A549 (cell line): ENCODE measurements at regions not wholly inside any gene's neighbourhood (a gene's known extent, or its start where the extent isn't known, plus 50 kb on each side); places are given as distances from the start of the nearest gene placed in this dataset.

Experiments used
- ATAC-seq, 2 experiments: fragments of 200-7000 bp in 1 of 2; fragments of >200 bp in 1 of 2; cut with Nextera tagmentation in 1 of 2; cut with Tn5 transposase in 1 of 2; 3 replicates each; pipeline versions ENCODE4 v1.8.0 to v1.9.1; 2018 to 2020; ENCODE audit warnings: mild to moderate bottlenecking in 1 of 2, moderate library complexity in 1 of 2
- CTCF ChIA-PET: fragments of 300-600 bp; sonication (Branson Sonifier 250); formaldehyde crosslinking; extraction: SDS; loops from one replicate; lab custom pipeline; 2021; ENCODE audit warnings: antibody characterized with exemption, inconsistent platforms; lab: Yijun Ruan, JAX
- POLR2A ChIA-PET: fragments of 350-600 bp; formaldehyde crosslinking; extraction: SDS; loops from one replicate; lab custom pipeline; 2021; ENCODE audit warnings: antibody characterized with exemption, inconsistent platforms; lab: Yijun Ruan, JAX
- DNase-seq, 2 experiments: peaks; one replicate each; pipeline versions ENCODE4 v3.0.0 to v3.0.0-alpha.2; 2011 to 2016; ENCODE audit warnings: low read depth in 1 of 2, low spot score in 1 of 2
- FAIRE-seq: peaks from 2 replicates; lab custom pipeline; 2011; peaks lifted over from hg19 to GRCh38; lab: Jason Lieb, UNC
- H3K27ac ChIP-seq, 2 experiments: fragments of >200 bp; sonication (Bioruptor Twin); formaldehyde crosslinking; 3 replicates each; pipeline ENCODE4 v1.5.1; 2016 to 2017
- H3K4me1 ChIP-seq: fragments of >200 bp; sonication (Bioruptor Twin); formaldehyde crosslinking; 3 replicates; pipeline ENCODE4 v1.6.1; 2016
- H3K4me2 ChIP-seq: fragments of >200 bp; sonication (Bioruptor Twin); formaldehyde crosslinking; 3 replicates; pipeline ENCODE4 v1.6.1; 2016
- H3K4me3 ChIP-seq: fragments of >200 bp; sonication (Bioruptor Twin); formaldehyde crosslinking; 3 replicates; pipeline ENCODE4 v1.5.1; 2016
- H3K9me3 ChIP-seq: fragments of >200 bp; sonication (Bioruptor Twin); formaldehyde crosslinking; 3 replicates; pipeline ENCODE4 v1.6.1; 2016
- EHF ChIP-seq: fragments of 250-450 bp; sonication (Bioruptor Pico); IDR thresholded peaks from 2 replicates; pipeline ENCODE4 v1.5.0; 2020; ENCODE audit warnings: mild to moderate bottlenecking
- EP300 ChIP-seq, 2 experiments: fragments of >200 bp; sonication (Bioruptor Twin); formaldehyde crosslinking; IDR thresholded peaks; 2 replicates in 1 of 2; 3 replicates in 1 of 2; pipeline ENCODE4 v1.6.1; 2016 to 2017
- ESRRA ChIP-seq: fragments of 150-350 bp; IDR thresholded peaks from 2 replicates; pipeline ENCODE4 v1.6.1; 2014; ENCODE audit warnings: mild to moderate bottlenecking, low read length, borderline replicate concordance
- GATA3 ChIP-seq: IDR thresholded peaks from 2 replicates; pipeline ENCODE4 v1.6.1; 2012; ENCODE audit warnings: borderline replicate concordance
- HDAC2 ChIP-seq: fragments of 200-600 bp; sonication (generic); IDR thresholded peaks from 2 replicates; pipeline ENCODE4 v1.6.1; 2016
- KDM5A ChIP-seq: fragments of 200-600 bp; sonication (generic); IDR thresholded peaks from 2 replicates; pipeline ENCODE4 v1.6.1; 2016; ENCODE audit warnings: antibody characterized with exemption, mild to moderate bottlenecking
- MYC ChIP-seq: IDR thresholded peaks from 2 replicates; pipeline ENCODE4 v1.6.1; 2012; ENCODE audit warnings: mild to moderate bottlenecking, inconsistent platforms, low read length, improper control_type of control experiment, borderline replicate concordance
- NR3C1 ChIP-seq: fragments of >200 bp; sonication (Bioruptor Twin); formaldehyde crosslinking; IDR thresholded peaks from 3 replicates; pipeline ENCODE4 v1.6.1; 2017
- PHF8 ChIP-seq: fragments of 200-600 bp; sonication (generic); IDR thresholded peaks from 2 replicates; pipeline ENCODE4 v1.6.1; 2016; ENCODE audit warnings: low read depth, mild to moderate bottlenecking, antibody characterized with exemption, moderate library complexity, borderline replicate concordance
- POLR2A ChIP-seq: IDR thresholded peaks from 2 replicates; pipeline ENCODE4 v1.6.1; 2012; ENCODE audit warnings: mild to moderate bottlenecking, low read length
- SMC3 ChIP-seq: fragments of >200 bp; sonication (Bioruptor Twin); formaldehyde crosslinking; IDR thresholded peaks from 3 replicates; pipeline ENCODE4 v1.6.1; 2018; ENCODE audit warnings: inconsistent platforms
- TFCP2L1 ChIP-seq: fragments of 250-450 bp; sonication (Bioruptor Pico); IDR thresholded peaks from 2 replicates; pipeline ENCODE4 v1.5.0; 2021; ENCODE audit warnings: mild to moderate bottlenecking
- ZSCAN20 ChIP-seq: fragments of 250-450 bp; sonication (Bioruptor Pico); IDR thresholded peaks from 2 replicates; pipeline ENCODE4 v1.8.0; 2022; ENCODE audit warnings: mild to moderate bottlenecking, moderate library complexity
- WGBS: methylation state at CpG from one replicate; pipeline ENCODE4 v1.1.6; 2017; ENCODE audit errors: missing lambda C conversion rate; 5-methylcytosine and 5-hydroxymethylcytosine counted together
- TF ChIP-seq, protein P1 (sequence below): fragments of 250-450 bp; sonication (Bioruptor Pico); IDR thresholded peaks from 2 replicates; pipeline ENCODE4 v1.5.0; 2021; ENCODE audit warnings: mild to moderate bottlenecking, moderate library complexity, borderline replicate concordance
- TF ChIP-seq, protein P2 (sequence below): IDR thresholded peaks from 2 replicates; pipeline ENCODE4 v1.6.1; 2012
- TF ChIP-seq, protein P3 (sequence below): fragments of 250-450 bp; sonication (Bioruptor Pico); IDR thresholded peaks from 2 replicates; pipeline ENCODE4 v1.5.0; 2020; ENCODE audit warnings: low read depth, mild to moderate bottlenecking, moderate library complexity
- TF ChIP-seq, protein P4 (sequence below): IDR thresholded peaks from 2 replicates; pipeline ENCODE4 v1.6.1; 2012; ENCODE audit warnings: low read depth, borderline replicate concordance
- TF ChIP-seq, protein P5 (sequence below): fragments of 200-600 bp; sonication (generic); IDR thresholded peaks from 2 replicates; pipeline ENCODE4 v1.6.1; 2016; ENCODE audit warnings: antibody characterized with exemption, mild to moderate bottlenecking, moderate library complexity
- TF ChIP-seq, protein P6 (sequence below): fragments of 150-350 bp; IDR thresholded peaks from 2 replicates; pipeline ENCODE4 v1.6.1; 2014; ENCODE audit warnings: low read depth, mild to moderate bottlenecking, low read length

DNA sequence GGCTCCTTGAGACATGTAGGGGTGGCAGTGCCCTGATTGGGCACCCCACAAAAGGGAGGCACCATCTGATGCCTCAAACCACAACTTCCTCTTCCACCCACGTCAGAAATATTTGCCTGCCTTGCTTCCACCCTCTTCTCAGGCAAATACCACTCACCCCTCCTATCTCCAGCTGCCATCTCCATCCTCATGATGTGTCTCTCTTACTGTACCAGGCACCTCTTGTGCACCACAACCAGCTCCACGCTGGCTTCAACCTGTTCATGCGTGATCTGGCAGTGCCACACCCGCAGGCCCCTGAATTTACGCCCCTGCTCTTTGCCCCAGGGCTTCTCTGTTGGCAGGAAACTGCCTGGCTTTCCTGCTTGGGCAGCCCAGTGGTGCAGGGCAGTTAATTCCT lies 87.8 kb upstream of the HSPA9 start (continued):
- TF ChIP-seq, protein P1, sequence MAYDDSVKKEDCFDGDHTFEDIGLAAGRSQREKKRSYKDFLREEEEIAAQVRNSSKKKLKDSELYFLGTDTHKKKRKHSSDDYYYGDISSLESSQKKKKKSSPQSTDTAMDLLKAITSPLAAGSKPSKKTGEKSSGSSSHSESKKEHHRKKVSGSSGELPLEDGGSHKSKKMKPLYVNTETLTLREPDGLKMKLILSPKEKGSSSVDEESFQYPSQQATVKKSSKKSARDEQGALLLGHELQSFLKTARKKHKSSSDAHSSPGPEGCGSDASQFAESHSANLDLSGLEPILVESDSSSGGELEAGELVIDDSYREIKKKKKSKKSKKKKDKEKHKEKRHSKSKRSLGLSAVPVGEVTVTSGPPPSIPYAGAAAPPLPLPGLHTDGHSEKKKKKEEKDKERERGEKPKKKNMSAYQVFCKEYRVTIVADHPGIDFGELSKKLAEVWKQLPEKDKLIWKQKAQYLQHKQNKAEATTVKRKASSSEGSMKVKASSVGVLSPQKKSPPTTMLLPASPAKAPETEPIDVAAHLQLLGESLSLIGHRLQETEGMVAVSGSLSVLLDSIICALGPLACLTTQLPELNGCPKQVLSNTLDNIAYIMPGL (CRISPR knock-in tag), result no peak
- TF ChIP-seq NR3C1 (no peak), HDAC2 (no peak), POLR2A (no peak), EHF (CRISPR knock-in tag) (no peak), MYC (no peak), GATA3 (no peak), EP300 (IDR thresholded peaks at IDR 0.05) (no peak), ESRRA (no peak)
- TF ChIP-seq, protein P2, sequence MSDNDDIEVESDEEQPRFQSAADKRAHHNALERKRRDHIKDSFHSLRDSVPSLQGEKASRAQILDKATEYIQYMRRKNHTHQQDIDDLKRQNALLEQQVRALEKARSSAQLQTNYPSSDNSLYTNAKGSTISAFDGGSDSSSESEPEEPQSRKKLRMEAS, result no peak
- TF ChIP-seq, protein P3, sequence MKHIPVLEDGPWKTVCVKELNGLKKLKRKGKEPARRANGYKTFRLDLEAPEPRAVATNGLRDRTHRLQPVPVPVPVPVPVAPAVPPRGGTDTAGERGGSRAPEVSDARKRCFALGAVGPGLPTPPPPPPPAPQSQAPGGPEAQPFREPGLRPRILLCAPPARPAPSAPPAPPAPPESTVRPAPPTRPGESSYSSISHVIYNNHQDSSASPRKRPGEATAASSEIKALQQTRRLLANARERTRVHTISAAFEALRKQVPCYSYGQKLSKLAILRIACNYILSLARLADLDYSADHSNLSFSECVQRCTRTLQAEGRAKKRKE (CRISPR knock-in tag), result no peak

DNA sequence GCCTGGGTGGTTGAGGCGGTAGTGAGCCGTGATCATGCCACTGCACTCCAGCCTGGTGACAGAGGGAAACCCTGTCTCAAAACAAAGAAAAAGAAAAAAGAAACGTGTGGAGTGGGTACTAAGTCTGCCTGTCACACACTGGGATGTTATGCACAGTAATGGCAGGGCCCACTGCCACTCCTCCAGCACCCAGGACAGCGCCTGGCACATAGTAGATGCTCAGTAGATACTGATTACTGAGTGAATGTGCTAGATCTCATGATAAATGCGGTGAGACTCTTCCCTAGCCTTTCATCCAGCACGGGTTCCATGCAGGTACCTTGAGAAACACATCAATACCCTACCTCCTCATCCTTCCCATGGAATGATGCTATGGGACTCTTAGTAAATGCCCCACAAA lies 87.4 kb upstream of the HSPA9 start:
- no peak for DNase-seq
- no peaks in the 10 kb centered on the region for H3K9me3 ChIP-seq
- H3K4me2 ChIP-seq, result no peak overlapping the region

DNA sequence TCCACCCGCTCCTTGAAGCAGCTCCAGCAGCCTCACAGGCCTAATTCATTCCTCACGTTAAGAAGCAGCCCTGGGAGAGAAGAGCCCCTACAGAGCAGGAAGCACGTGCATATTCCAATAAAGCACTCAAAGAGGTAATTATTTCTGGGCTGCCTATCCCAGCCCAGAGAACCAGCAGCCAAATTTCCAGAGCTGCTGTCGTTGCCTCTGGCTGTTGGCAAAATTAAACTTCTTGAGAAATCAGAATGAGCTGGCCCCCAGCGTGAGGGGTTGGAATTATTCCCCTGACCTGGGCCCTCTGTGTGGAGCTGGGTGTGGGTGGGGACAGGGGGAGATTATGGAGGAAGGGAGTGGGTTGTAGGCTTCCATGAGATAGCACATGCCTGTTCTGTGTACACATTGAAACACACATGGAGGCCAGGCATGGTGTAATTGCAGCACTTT lies 86.8 kb upstream of the HSPA9 start:
- ATAC-seq (no peak), DNase-seq (no peak), FAIRE-seq (no peak)
- Histone ChIP-seq H3K27ac (no peak overlapping the region), H3K4me2 (no peak overlapping the region), H3K9me3 (no peaks in the 10 kb centered on the region), H3K4me3 (no peak overlapping the region), H3K4me1 (no peaks in the 10 kb centered on the region)
- 72% methylated on average over 5 of the region's 5 CpGs for WGBS
- ChIA-PET CTCF (interaction anchor here (1.7 kb wide), 1 partner anchor 20 kb away, joined by 5 read pairs; no protein-coding TSS in a partner anchor), POLR2A (no interaction called here)
- TF ChIP-seq NR3C1 (no peak), SMC3 (no peak), ZSCAN20 (CRISPR knock-in tag) (no peak), KDM5A (no peak)
- TF ChIP-seq, protein P4, sequence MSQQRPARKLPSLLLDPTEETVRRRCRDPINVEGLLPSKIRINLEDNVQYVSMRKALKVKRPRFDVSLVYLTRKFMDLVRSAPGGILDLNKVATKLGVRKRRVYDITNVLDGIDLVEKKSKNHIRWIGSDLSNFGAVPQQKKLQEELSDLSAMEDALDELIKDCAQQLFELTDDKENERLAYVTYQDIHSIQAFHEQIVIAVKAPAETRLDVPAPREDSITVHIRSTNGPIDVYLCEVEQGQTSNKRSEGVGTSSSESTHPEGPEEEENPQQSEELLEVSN, result no peak
- TF ChIP-seq, protein P1 (CRISPR knock-in tag), result no peak
- TF ChIP-seq, protein P5, sequence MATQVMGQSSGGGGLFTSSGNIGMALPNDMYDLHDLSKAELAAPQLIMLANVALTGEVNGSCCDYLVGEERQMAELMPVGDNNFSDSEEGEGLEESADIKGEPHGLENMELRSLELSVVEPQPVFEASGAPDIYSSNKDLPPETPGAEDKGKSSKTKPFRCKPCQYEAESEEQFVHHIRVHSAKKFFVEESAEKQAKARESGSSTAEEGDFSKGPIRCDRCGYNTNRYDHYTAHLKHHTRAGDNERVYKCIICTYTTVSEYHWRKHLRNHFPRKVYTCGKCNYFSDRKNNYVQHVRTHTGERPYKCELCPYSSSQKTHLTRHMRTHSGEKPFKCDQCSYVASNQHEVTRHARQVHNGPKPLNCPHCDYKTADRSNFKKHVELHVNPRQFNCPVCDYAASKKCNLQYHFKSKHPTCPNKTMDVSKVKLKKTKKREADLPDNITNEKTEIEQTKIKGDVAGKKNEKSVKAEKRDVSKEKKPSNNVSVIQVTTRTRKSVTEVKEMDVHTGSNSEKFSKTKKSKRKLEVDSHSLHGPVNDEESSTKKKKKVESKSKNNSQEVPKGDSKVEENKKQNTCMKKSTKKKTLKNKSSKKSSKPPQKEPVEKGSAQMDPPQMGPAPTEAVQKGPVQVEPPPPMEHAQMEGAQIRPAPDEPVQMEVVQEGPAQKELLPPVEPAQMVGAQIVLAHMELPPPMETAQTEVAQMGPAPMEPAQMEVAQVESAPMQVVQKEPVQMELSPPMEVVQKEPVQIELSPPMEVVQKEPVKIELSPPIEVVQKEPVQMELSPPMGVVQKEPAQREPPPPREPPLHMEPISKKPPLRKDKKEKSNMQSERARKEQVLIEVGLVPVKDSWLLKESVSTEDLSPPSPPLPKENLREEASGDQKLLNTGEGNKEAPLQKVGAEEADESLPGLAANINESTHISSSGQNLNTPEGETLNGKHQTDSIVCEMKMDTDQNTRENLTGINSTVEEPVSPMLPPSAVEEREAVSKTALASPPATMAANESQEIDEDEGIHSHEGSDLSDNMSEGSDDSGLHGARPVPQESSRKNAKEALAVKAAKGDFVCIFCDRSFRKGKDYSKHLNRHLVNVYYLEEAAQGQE, result no peak
- TF ChIP-seq, protein P6, sequence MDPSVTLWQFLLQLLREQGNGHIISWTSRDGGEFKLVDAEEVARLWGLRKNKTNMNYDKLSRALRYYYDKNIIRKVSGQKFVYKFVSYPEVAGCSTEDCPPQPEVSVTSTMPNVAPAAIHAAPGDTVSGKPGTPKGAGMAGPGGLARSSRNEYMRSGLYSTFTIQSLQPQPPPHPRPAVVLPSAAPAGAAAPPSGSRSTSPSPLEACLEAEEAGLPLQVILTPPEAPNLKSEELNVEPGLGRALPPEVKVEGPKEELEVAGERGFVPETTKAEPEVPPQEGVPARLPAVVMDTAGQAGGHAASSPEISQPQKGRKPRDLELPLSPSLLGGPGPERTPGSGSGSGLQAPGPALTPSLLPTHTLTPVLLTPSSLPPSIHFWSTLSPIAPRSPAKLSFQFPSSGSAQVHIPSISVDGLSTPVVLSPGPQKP, result no peak

More for the DNA sequence above, 87.4 kb upstream of the HSPA9 start:
- TF ChIP-seq, protein P5, result peak; percentile 71
- TF ChIP-seq TFCP2L1 (CRISPR knock-in tag), result no peak
- no peak for TF ChIP-seq PHF8
- ChIA-PET POLR2A (no interaction called here), CTCF (interaction anchor here (1.4 to 1.7 kb wide), 2 partner anchors 17 to 20 kb away, joined by 4 to 5 read pairs; no protein-coding TSS in a partner anchor)
- ATAC-seq (peak in 1 of 2 experiments; percentile 44; a peak in 1 of 6 replicates), FAIRE-seq (no peak)
- WGBS, result 68% methylated on average over 6 of the region's 6 CpGs
- no peak overlapping the region for H3K27ac ChIP-seq
- H3K4me1 ChIP-seq, result no peaks in the 10 kb centered on the region
- H3K4me3 ChIP-seq, result no peak overlapping the region
